GM03348 (cell line): ENCODE measurements at regions not wholly inside any gene's neighbourhood (a gene's known extent, or its start where the extent isn't known, plus 50 kb on each side); places are given as distances from the start of the nearest gene placed in this dataset.

Experiments used
- DNase-seq: peaks from one replicate; pipeline ENCODE4 v3.0.0; 2012; ENCODE audit warnings: low spot score

- DNase-seq = no peak
Observed at GRCh38 chr7:86972072-86972471, 87.4 kb downstream of the ELAPOR2 start.

GRCh38 chr7:86970986-86971385 lies 88.5 kb downstream of the ELAPOR2 start:
- no peak for DNase-seq

GRCh38 chr7:86970547-86970946 lies 88.9 kb downstream of the ELAPOR2 start:
- no peak for DNase-seq

- DNase-seq = no peak
Observed at GRCh38 chr7:86969865-86970264, 89.6 kb downstream of the ELAPOR2 start.

- DNase-seq = no peak
Observed at GRCh38 chr7:86968618-86969017, 90.8 kb downstream of the ELAPOR2 start.

GRCh38 chr7:86966916-86967315 lies 92.5 kb downstream of the ELAPOR2 start:
- DNase-seq = no peak

- no peak for DNase-seq
Observed at GRCh38 chr7:86965727-86966120, 93.7 kb downstream of the ELAPOR2 start.

- no peak for DNase-seq
Observed at GRCh38 chr7:86964973-86965726, 94.3 kb downstream of the ELAPOR2 start.

GRCh38 chr7:86963599-86964230 lies 95.7 kb downstream of the ELAPOR2 start:
- peak; percentile 16 for DNase-seq

GRCh38 chr7:86962623-86963022 lies 96.8 kb downstream of the ELAPOR2 start:
- DNase-seq = no peak

GRCh38 chr7:86961686-86962085 lies 97.8 kb downstream of the ELAPOR2 start:
- DNase-seq = no peak

GRCh38 chr7:86958380-86958779 lies 101.1 kb downstream of the ELAPOR2 start:
- DNase-seq = no peak

- no peak for DNase-seq
Observed at GRCh38 chr7:86956567-86956966, 102.9 kb downstream of the ELAPOR2 start.

GRCh38 chr7:86955895-86956503 lies 103.5 kb downstream of the ELAPOR2 start:
- no peak for DNase-seq

- DNase-seq = no peak
Observed at GRCh38 chr7:86954971-86955370, 104.5 kb downstream of the ELAPOR2 start.

GRCh38 chr7:86953653-86954336 lies 105.7 kb downstream of the ELAPOR2 start:
- DNase-seq = no peak

GRCh38 chr7:86953219-86953618 lies 106.2 kb downstream of the ELAPOR2 start:
- DNase-seq = no peak

- no peak for DNase-seq
Observed at GRCh38 chr7:86951895-86952294, 107.6 kb downstream of the ELAPOR2 start.

- DNase-seq = no peak
Observed at GRCh38 chr7:86950944-86951343, 108.5 kb downstream of the ELAPOR2 start.

GRCh38 chr7:86950360-86950759 lies 109.1 kb downstream of the ELAPOR2 start:
- no peak for DNase-seq

- no peak for DNase-seq
Observed at GRCh38 chr7:86949779-86950260, 109.6 kb downstream of the ELAPOR2 start.

GRCh38 chr7:86949052-86949778 lies 110.2 kb downstream of the ELAPOR2 start:
- DNase-seq = no peak
